ENCODE measurements at regions not wholly inside any gene's neighbourhood (a gene's known extent, or its start where the extent isn't known, plus 50 kb on each side); places are given as distances from the start of the nearest gene placed in this dataset.
A peak's percentile ranks its signal among the peaks of the same experiment; 100 is the strongest.

- no peak for TF ChIP-seq TSHZ2 (CRISPR knock-in tag; IDR thresholded peaks at IDR 0.05)
- TF ChIP-seq GLIS3 (CRISPR knock-in tag; IDR thresholded peaks at IDR 0.05), result no peak
- TF ChIP-seq ZFP3 (CRISPR knock-in tag; IDR thresholded peaks at IDR 0.05), result no peak
Measured at GRCh38 chr2:143828763-143829537, 691.0 kb downstream of the ZEB2 start (continued).

- ATAC-seq, result no peak
- TF ChIP-seq ZNF70 (CRISPR knock-in tag; IDR thresholded peaks at IDR 0.05), result no peak
- no peak for TF ChIP-seq PPARA (CRISPR knock-in tag; IDR thresholded peaks at IDR 0.05; ENCODE audit: borderline replicate concordance)
- no peak for TF ChIP-seq CSRNP3 (CRISPR knock-in tag; IDR thresholded peaks at IDR 0.05)
- no peak for TF ChIP-seq ZNF565 (CRISPR knock-in tag; conservative IDR thresholded peaks at IDR 0.05; ENCODE audit: low read depth)
- no peak for TF ChIP-seq TSHZ2 (CRISPR knock-in tag; IDR thresholded peaks at IDR 0.05)
- TF ChIP-seq GLIS3 (CRISPR knock-in tag; IDR thresholded peaks at IDR 0.05), result no peak
- no peak for TF ChIP-seq CSDC2 (CRISPR knock-in tag; IDR thresholded peaks at IDR 0.05)
- no peak for TF ChIP-seq ARNTL (CRISPR knock-in tag; IDR thresholded peaks at IDR 0.05; ENCODE audit: borderline replicate concordance, low read depth)
- no peak for TF ChIP-seq TCF4 (CRISPR knock-in tag; IDR thresholded peaks at IDR 0.05; ENCODE audit: borderline replicate concordance)
- TF ChIP-seq BACH2 (CRISPR knock-in tag; IDR thresholded peaks at IDR 0.05; ENCODE audit: borderline replicate concordance), result no peak
- TF ChIP-seq ZFP3 (CRISPR knock-in tag; IDR thresholded peaks at IDR 0.05), result no peak
- TF ChIP-seq RARB (CRISPR knock-in tag; IDR thresholded peaks at IDR 0.05), result no peak
- no peak for TF ChIP-seq TOX (CRISPR knock-in tag; IDR thresholded peaks at IDR 0.05; ENCODE audit: borderline replicate concordance)
- TF ChIP-seq OSR1 (CRISPR knock-in tag; IDR thresholded peaks at IDR 0.05), result no peak
- no peak for TF ChIP-seq ESRRG (CRISPR knock-in tag; IDR thresholded peaks at IDR 0.05)
- no peak for TF ChIP-seq CREB5 (CRISPR knock-in tag; IDR thresholded peaks at IDR 0.05; ENCODE audit: low read depth)
- no peak for TF ChIP-seq SNAI2 (CRISPR knock-in tag; IDR thresholded peaks at IDR 0.05)
- TF ChIP-seq ZFP30 (CRISPR knock-in tag; IDR thresholded peaks at IDR 0.05), result no peak
- no peak for TF ChIP-seq ISL1 (CRISPR knock-in tag; IDR thresholded peaks at IDR 0.05)
- no peak for TF ChIP-seq ZC3H10 (CRISPR knock-in tag; IDR thresholded peaks at IDR 0.05)
Measured at GRCh38 chr2:143824791-143825190, 695.1 kb downstream of the ZEB2 start.

GRCh38 chr2:143823876-143824275, 694.7 kb downstream of the ARHGAP15 start:
- TF ChIP-seq PATZ1 (CRISPR knock-in tag; IDR thresholded peaks at IDR 0.05; ENCODE audit: borderline replicate concordance), result no peak
- TF ChIP-seq ARNTL (CRISPR knock-in tag; IDR thresholded peaks at IDR 0.05; ENCODE audit: borderline replicate concordance, low read depth), result no peak
- TF ChIP-seq ISL1 (CRISPR knock-in tag; IDR thresholded peaks at IDR 0.05), result peak; percentile 52; the same call in 1 of the 2 replicates
- TF ChIP-seq TCF4 (CRISPR knock-in tag; IDR thresholded peaks at IDR 0.05; ENCODE audit: borderline replicate concordance), result peak; percentile 32; the same call in 1 of the 2 replicates
- TF ChIP-seq PPARA (CRISPR knock-in tag; IDR thresholded peaks at IDR 0.05; ENCODE audit: borderline replicate concordance), result no peak
- no peak for TF ChIP-seq ZNF8 (CRISPR knock-in tag; IDR thresholded peaks at IDR 0.05)
- peak; percentile 51; the same call in 2 of the 3 replicates for ATAC-seq
